Kasumi-1 (cell line): ENCODE measurements at regions not wholly inside any gene's neighbourhood (a gene's known extent, or its start where the extent isn't known, plus 50 kb on each side); places are given as distances from the start of the nearest gene placed in this dataset.

Experiments
- DNase-seq, 2 experiments: peaks; one replicate each; lab custom pipeline; 2025; lab: John Stamatoyannopoulos, UW

DNA sequence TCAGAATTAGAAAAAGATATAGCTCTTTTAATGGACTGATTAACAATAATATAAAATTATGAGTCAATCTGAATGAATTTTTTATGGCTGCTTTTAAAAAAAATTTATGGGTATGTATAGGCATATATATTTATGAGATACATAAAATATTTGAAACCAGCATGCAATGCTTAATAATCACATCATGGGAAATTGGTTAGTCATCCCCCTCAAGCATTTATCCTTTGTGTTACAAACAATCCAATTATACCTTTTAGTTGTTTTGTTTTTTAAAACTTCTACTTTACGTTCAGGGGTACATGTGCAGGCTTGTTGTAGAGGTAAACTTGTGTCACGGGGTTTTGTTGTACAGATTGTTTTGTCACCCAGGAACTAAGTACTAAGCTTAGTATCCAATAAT is 63.4 kb upstream of the HMGCLL1 start:
- DNase-seq, result no peak

- no peak for DNase-seq
Observed at GRCh38 chr6:55636406-55637102, 57.6 kb upstream of the HMGCLL1 start.

GRCh38 chr6:55633471-55633870 is 54.5 kb upstream of the HMGCLL1 start:
- no peak for DNase-seq

DNA sequence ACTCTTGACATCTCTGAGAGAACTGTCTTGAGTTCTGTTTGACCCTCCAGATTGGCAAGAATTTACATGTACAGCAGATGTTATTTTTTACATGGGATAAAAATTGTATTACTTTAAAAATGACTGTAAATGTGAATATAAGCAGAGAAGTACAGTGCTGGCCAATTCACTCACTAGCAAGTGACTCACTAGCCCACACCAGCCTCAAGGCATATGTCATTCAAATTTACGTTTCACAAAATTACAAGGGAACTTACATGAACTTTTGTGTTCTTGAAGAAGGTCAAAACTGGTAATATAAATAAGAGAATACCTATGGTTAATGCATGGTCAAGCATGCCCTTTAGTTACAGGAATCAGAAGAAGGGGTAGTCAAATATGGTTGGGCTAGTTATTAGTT is 54.0 kb upstream of the HMGCLL1 start:
- DNase-seq, result no peak
